BLaER1 treated with 17β-estradiol and CSF1 and Interleukin-3, amounts not matched to agents 10 nM and 100 nM (cell line): ENCODE measurements at regions not wholly inside any gene's neighbourhood (a gene's known extent, or its start where the extent isn't known, plus 50 kb on each side); places are given as distances from the start of the nearest gene placed in this dataset.

Experiments used
- H3K27ac ChIP-seq, 11 experiments: shearing (Covaris generic); formaldehyde crosslinking; 2 replicates each; pipeline ENCODE4 v1.8.1; 2022
- H3K27me3 ChIP-seq, 11 experiments: shearing (Covaris generic); formaldehyde crosslinking; 2 replicates each; pipeline ENCODE4 v1.8.1; 2022
- H3K36me3 ChIP-seq, 11 experiments: shearing (Covaris generic); formaldehyde crosslinking; 2 replicates each; pipeline ENCODE4 v1.8.1; 2022
- H3K4me1 ChIP-seq, 10 experiments: shearing (Covaris generic); formaldehyde crosslinking; 2 replicates each; pipeline ENCODE4 v1.8.1; 2022
- H3K4me2 ChIP-seq, 11 experiments: shearing (Covaris generic); formaldehyde crosslinking; 2 replicates each; pipeline ENCODE4 v1.8.1; 2022
- H3K4me3 ChIP-seq, 10 experiments: shearing (Covaris generic); formaldehyde crosslinking; 2 replicates each; pipeline ENCODE4 v1.8.1; 2022
- H3K9ac ChIP-seq, 11 experiments: shearing (Covaris generic); formaldehyde crosslinking; 2 replicates each; pipeline ENCODE4 v1.8.1; 2022
- H3K9me3 ChIP-seq, 11 experiments: shearing (Covaris generic); formaldehyde crosslinking; replicated peaks in 1 of 11; 2 replicates each; pipeline ENCODE4 v1.8.1; 2022
- H4K20me1 ChIP-seq, 11 experiments: shearing (Covaris generic); formaldehyde crosslinking; 2 replicates each; pipeline ENCODE4 v1.8.1; 2022
- Cebpa-rat ChIP-seq, 11 experiments: shearing (Covaris generic); IDR thresholded peaks; 2 replicates each; pipeline ENCODE4 v1.8.1; 2022

- H3K27me3 ChIP-seq, result no peaks in the 10 kb centered on the region
- H3K9me3 ChIP-seq, result peaks cover 0 to 3% (median 0%) of the 10 kb centered on the region in 11 experiments; a peak in 1 of 22 replicates
- no peaks in the 10 kb centered on the region for H3K36me3 ChIP-seq
- H3K4me2 ChIP-seq, result peak overlapping the region in 4 of 11 experiments; percentile 20 to 44 (median 32); a peak in 3 of 22 replicates
- H4K20me1 ChIP-seq, result no peaks in the 10 kb centered on the region
- H3K4me3 ChIP-seq, result no peak overlapping the region
- no peak overlapping the region for H3K27ac ChIP-seq
- peaks cover 9 to 18% (median 16%) of the 10 kb centered on the region in 10 experiments; a peak in 19 of 20 replicates for H3K4me1 ChIP-seq
- no peak overlapping the region for H3K9ac ChIP-seq
- no peak for TF ChIP-seq Cebpa-rat (IDR thresholded peaks at IDR 0.05)
Measured at GRCh38 chr10:88127269-88127668, 263.8 kb downstream of the PTEN start.

- H3K27ac ChIP-seq, result no peak overlapping the region
- no peaks in the 10 kb centered on the region for H4K20me1 ChIP-seq
- peaks cover 0 to 3% (median 0%) of the 10 kb centered on the region in 11 experiments; a peak in 1 of 22 replicates for H3K9me3 ChIP-seq
- TF ChIP-seq Cebpa-rat (IDR thresholded peaks at IDR 0.05), result no peak
- no peak overlapping the region for H3K4me3 ChIP-seq
- no peak overlapping the region for H3K9ac ChIP-seq
- peaks cover 7 to 14% (median 11%) of the 10 kb centered on the region in 10 experiments; a peak in 17 of 20 replicates for H3K4me1 ChIP-seq
- no peaks in the 10 kb centered on the region for H3K27me3 ChIP-seq
- peak overlapping the region in 4 of 11 experiments; percentile 20 to 44 (median 32); a peak in 3 of 22 replicates for H3K4me2 ChIP-seq
- H3K36me3 ChIP-seq, result no peaks in the 10 kb centered on the region
Measured at GRCh38 chr10:88127766-88128165, 264.3 kb downstream of the PTEN start.

GRCh38 chr10:88129013-88129412 is 265.6 kb downstream of the PTEN start:
- Histone ChIP-seq H3K4me2 (no peak overlapping the region), H3K27ac (no peak overlapping the region), H3K27me3 (no peaks in the 10 kb centered on the region), H3K9me3 (peaks cover 0 to 3% (median 0%) of the 10 kb centered on the region in 11 experiments; a peak in 1 of 22 replicates), H3K4me3 (no peak overlapping the region), H4K20me1 (no peaks in the 10 kb centered on the region), H3K4me1 (peaks cover 0 to 9% (median 4%) of the 10 kb centered on the region in 10 experiments; a peak in 9 of 20 replicates), H3K36me3 (no peaks in the 10 kb centered on the region), H3K9ac (no peak overlapping the region)
- no peak for TF ChIP-seq Cebpa-rat (IDR thresholded peaks at IDR 0.05)

- Histone ChIP-seq H3K9me3 (no peaks in the 10 kb centered on the region; a peak in 1 of 22 replicates), H4K20me1 (no peaks in the 10 kb centered on the region), H3K9ac (no peak overlapping the region), H3K4me3 (no peak overlapping the region), H3K4me2 (no peak overlapping the region), H3K36me3 (no peaks in the 10 kb centered on the region), H3K27me3 (no peaks in the 10 kb centered on the region), H3K4me1 (peaks cover 0 to 9% (median 2%) of the 10 kb centered on the region in 10 experiments; a peak in 8 of 20 replicates), H3K27ac (no peak overlapping the region)
- no peak for TF ChIP-seq Cebpa-rat (IDR thresholded peaks at IDR 0.05)
Measured at GRCh38 chr10:88130912-88131311, 267.5 kb downstream of the PTEN start.

GRCh38 chr10:88131511-88132139 is 268.2 kb downstream of the PTEN start:
- H3K4me3 ChIP-seq, result no peak overlapping the region
- no peak overlapping the region for H3K4me2 ChIP-seq
- no peaks in the 10 kb centered on the region; a peak in 1 of 22 replicates for H3K9me3 ChIP-seq
- TF ChIP-seq Cebpa-rat (IDR thresholded peaks at IDR 0.05), result no peak
- no peak overlapping the region for H3K9ac ChIP-seq
- no peaks in the 10 kb centered on the region for H3K36me3 ChIP-seq
- H3K4me1 ChIP-seq, result peaks cover 0 to 9% (median 2%) of the 10 kb centered on the region in 10 experiments; a peak in 7 of 20 replicates
- no peaks in the 10 kb centered on the region for H4K20me1 ChIP-seq
- H3K27ac ChIP-seq, result no peak overlapping the region
- no peaks in the 10 kb centered on the region for H3K27me3 ChIP-seq

GRCh38 chr10:88136712-88137111 is 273.3 kb downstream of the PTEN start:
- Histone ChIP-seq H3K4me1 (no peaks in the 10 kb centered on the region), H3K9ac (no peak overlapping the region), H4K20me1 (no peaks in the 10 kb centered on the region), H3K27me3 (no peaks in the 10 kb centered on the region), H3K4me2 (no peak overlapping the region), H3K27ac (no peak overlapping the region), H3K36me3 (no peaks in the 10 kb centered on the region), H3K9me3 (no peaks in the 10 kb centered on the region), H3K4me3 (no peak overlapping the region)
- TF ChIP-seq Cebpa-rat (IDR thresholded peaks at IDR 0.05), result no peak

GRCh38 chr10:88138319-88138848 is 275.0 kb downstream of the PTEN start:
- Histone ChIP-seq H3K9ac (no peak overlapping the region), H3K27me3 (no peaks in the 10 kb centered on the region), H3K27ac (no peak overlapping the region), H3K36me3 (no peaks in the 10 kb centered on the region), H3K9me3 (no peaks in the 10 kb centered on the region), H3K4me1 (no peaks in the 10 kb centered on the region), H3K4me3 (no peak overlapping the region), H3K4me2 (no peak overlapping the region), H4K20me1 (no peaks in the 10 kb centered on the region)
- TF ChIP-seq Cebpa-rat (IDR thresholded peaks at IDR 0.05), result no peak

GRCh38 chr10:88147000-88147798 is 283.8 kb downstream of the PTEN start:
- Histone ChIP-seq H3K9ac (no peak overlapping the region), H3K27ac (no peak overlapping the region), H3K27me3 (no peaks in the 10 kb centered on the region), H3K4me3 (no peak overlapping the region), H3K4me2 (no peak overlapping the region), H4K20me1 (no peaks in the 10 kb centered on the region), H3K9me3 (peaks cover 0 to 10% (median 0%) of the 10 kb centered on the region in 11 experiments; a peak in 3 of 22 replicates), H3K4me1 (peaks cover under 1 to 5% (median 1%) of the 10 kb centered on the region in 10 experiments; a peak in 15 of 20 replicates), H3K36me3 (no peaks in the 10 kb centered on the region)
- TF ChIP-seq Cebpa-rat (IDR thresholded peaks at IDR 0.05), result no peak

- H3K4me3 ChIP-seq, result no peak overlapping the region
Measured at GRCh38 chr10:88149906-88150305, 286.5 kb downstream of the PTEN start.

More at GRCh38 chr10:88149906-88150305, 286.5 kb downstream of the PTEN start:
- H3K4me1 ChIP-seq, result peaks cover 6 to 26% (median 9%) of the 10 kb centered on the region in 10 experiments; a peak in 18 of 20 replicates
- no peak overlapping the region for H3K9ac ChIP-seq
- no peaks in the 10 kb centered on the region for H3K27me3 ChIP-seq
- no peak overlapping the region for H3K27ac ChIP-seq
- no peaks in the 10 kb centered on the region for H3K36me3 ChIP-seq
- no peak overlapping the region for H3K4me2 ChIP-seq
- peaks cover 0 to 10% (median 0%) of the 10 kb centered on the region in 11 experiments; a peak in 3 of 22 replicates for H3K9me3 ChIP-seq
- H4K20me1 ChIP-seq, result no peaks in the 10 kb centered on the region
- no peak for TF ChIP-seq Cebpa-rat (IDR thresholded peaks at IDR 0.05)
